ENCODE measurements at regions not wholly inside any gene's neighbourhood (a gene's known extent, or its start where the extent isn't known, plus 50 kb on each side); places are given as distances from the start of the nearest gene placed in this dataset.

DNA sequence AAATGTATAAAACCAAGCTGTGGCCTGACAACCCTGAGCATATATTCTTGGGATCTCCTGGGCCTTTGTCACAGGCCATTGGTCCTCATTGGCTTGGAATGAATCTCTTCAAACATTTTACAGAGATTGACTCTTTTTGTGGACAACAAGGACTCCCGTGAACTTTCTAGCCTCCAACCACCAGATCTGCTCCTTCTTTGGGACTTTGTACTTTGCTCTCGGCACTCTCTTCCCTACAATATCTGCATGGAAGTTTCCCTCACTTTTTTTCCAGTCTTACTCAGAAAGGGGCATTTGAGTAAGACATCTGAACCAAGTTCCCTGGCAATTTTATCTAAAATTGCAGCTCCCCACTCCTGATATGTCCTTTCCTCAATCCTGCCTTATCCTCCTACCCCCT, 158.8 kb downstream of the PHLDA1 start:
- TF ChIP-seq, protein P1, sequence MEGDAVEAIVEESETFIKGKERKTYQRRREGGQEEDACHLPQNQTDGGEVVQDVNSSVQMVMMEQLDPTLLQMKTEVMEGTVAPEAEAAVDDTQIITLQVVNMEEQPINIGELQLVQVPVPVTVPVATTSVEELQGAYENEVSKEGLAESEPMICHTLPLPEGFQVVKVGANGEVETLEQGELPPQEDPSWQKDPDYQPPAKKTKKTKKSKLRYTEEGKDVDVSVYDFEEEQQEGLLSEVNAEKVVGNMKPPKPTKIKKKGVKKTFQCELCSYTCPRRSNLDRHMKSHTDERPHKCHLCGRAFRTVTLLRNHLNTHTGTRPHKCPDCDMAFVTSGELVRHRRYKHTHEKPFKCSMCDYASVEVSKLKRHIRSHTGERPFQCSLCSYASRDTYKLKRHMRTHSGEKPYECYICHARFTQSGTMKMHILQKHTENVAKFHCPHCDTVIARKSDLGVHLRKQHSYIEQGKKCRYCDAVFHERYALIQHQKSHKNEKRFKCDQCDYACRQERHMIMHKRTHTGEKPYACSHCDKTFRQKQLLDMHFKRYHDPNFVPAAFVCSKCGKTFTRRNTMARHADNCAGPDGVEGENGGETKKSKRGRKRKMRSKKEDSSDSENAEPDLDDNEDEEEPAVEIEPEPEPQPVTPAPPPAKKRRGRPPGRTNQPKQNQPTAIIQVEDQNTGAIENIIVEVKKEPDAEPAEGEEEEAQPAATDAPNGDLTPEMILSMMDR (conservative IDR thresholded peaks at IDR 0.05 in 1 of 2, IDR thresholded peaks at IDR 0.05 in 1 of 2; ENCODE audit: low read depth in 1 of 2, low read length in 2 of 2), result no peak
- TF ChIP-seq EZH2 (IDR thresholded peaks at IDR 0.05; ENCODE audit: low read length, missing control alignments), result no peak
